Neural progenitor cell (in vitro differentiated cells): ENCODE measurements at regions not wholly inside any gene's neighbourhood (a gene's known extent, or its start where the extent isn't known, plus 50 kb on each side); places are given as distances from the start of the nearest gene placed in this dataset.
A peak's percentile ranks its signal among the peaks of the same experiment; 100 is the strongest.
"Not testable (repeated sequence)": the region's sequence is repeated elsewhere in the genome, so short reads cannot be mapped to it uniquely, and the experiment has no call there.

Experiments used
- DNase-seq: peaks from one replicate; pipeline ENCODE4 v3.0.0-alpha.2; 2016; ENCODE audit warnings: low spot score
- H2AFZ ChIP-seq: fragments of 200-600 bp; sonication (generic); replicated peaks from 2 replicates; pipeline ENCODE4 v1.6.1; 2016; ENCODE audit warnings: antibody characterized with exemption
- H3F3A ChIP-seq: fragments of 200-600 bp; sonication (generic); 2 replicates; pipeline ENCODE4 v1.6.1; 2016; ENCODE audit warnings: antibody characterized with exemption, low read depth
- H3K27ac ChIP-seq: fragments of 200-600 bp; sonication (generic); 2 replicates; pipeline ENCODE4 v1.5.1; 2016; ENCODE audit warnings: mild to moderate bottlenecking
- H3K27me3 ChIP-seq: fragments of 200-600 bp; sonication (generic); 2 replicates; pipeline ENCODE4 v1.6.1; 2016; ENCODE audit warnings: mild to moderate bottlenecking, moderate library complexity
- H3K36me3 ChIP-seq: fragments of 200-600 bp; sonication (generic); 2 replicates; pipeline ENCODE4 v1.5.1; 2016
- H3K4me1 ChIP-seq: fragments of 200-600 bp; sonication (generic); 2 replicates; pipeline ENCODE4 v1.6.1; 2016; ENCODE audit warnings: mixed run types
- H3K4me2 ChIP-seq: fragments of 200-600 bp; sonication (generic); 2 replicates; pipeline ENCODE4 v1.6.1; 2016
- H3K4me3 ChIP-seq: fragments of 200-600 bp; sonication (generic); 2 replicates; pipeline ENCODE4 v1.5.1; 2016
- H3K79me2 ChIP-seq: fragments of 200-600 bp; sonication (generic); 2 replicates; pipeline ENCODE4 v1.6.1; 2016; ENCODE audit warnings: low read depth
- H3K9ac ChIP-seq: fragments of 200-600 bp; sonication (generic); 2 replicates; pipeline ENCODE4 v1.6.1; 2016
- H3K9me3 ChIP-seq: fragments of 200-600 bp; sonication (generic); 2 replicates; pipeline ENCODE4 v1.5.1; 2016; ENCODE audit warnings: low read depth
- H4K20me1 ChIP-seq: fragments of 200-600 bp; sonication (generic); 2 replicates; pipeline ENCODE4 v1.6.1; 2016; ENCODE audit warnings: low read depth
- H3K27ac Mint-ChIP-seq: 3 replicates; pipeline ENCODE4 v1.8.0; 2021; ENCODE audit warnings: mixed read lengths
- H3K27me3 Mint-ChIP-seq: 2 replicates; pipeline ENCODE4 v1.8.0; 2022; ENCODE audit warnings: low read depth, mild to moderate bottlenecking, inconsistent platforms, moderate library complexity, mixed read lengths; ENCODE audit not compliant: insufficient read depth
- H3K36me3 Mint-ChIP-seq: 3 replicates; pipeline ENCODE4 v1.8.0; 2021; ENCODE audit warnings: mixed read lengths
- H3K4me1 Mint-ChIP-seq: 3 replicates; pipeline ENCODE4 v1.8.0; 2021; ENCODE audit warnings: mixed read lengths
- H3K4me3 Mint-ChIP-seq: 3 replicates; pipeline ENCODE4 v1.8.0; 2021; ENCODE audit warnings: mild to moderate bottlenecking, moderate library complexity, mixed read lengths
- H3K9me3 Mint-ChIP-seq: 3 replicates; pipeline ENCODE4 v1.8.0; 2020; ENCODE audit warnings: mixed read lengths
- EZH2 ChIP-seq: fragments of 200-600 bp; sonication (generic); IDR thresholded peaks from 2 replicates; pipeline ENCODE4 v1.6.1; 2017; ENCODE audit warnings: antibody characterized with exemption, mild to moderate bottlenecking, moderate library complexity
- EZH2phosphoT487 ChIP-seq: fragments of 200-600 bp; sonication (generic); IDR thresholded peaks from 2 replicates; pipeline ENCODE4 v1.6.1; 2017; ENCODE audit warnings: antibody characterized with exemption
- TF ChIP-seq, protein P1 (sequence below): fragments of 200-600 bp; sonication (generic); IDR thresholded peaks from 2 replicates; pipeline ENCODE4 v1.5.1; 2017; ENCODE audit warnings: antibody characterized with exemption, mild to moderate bottlenecking

DNA sequence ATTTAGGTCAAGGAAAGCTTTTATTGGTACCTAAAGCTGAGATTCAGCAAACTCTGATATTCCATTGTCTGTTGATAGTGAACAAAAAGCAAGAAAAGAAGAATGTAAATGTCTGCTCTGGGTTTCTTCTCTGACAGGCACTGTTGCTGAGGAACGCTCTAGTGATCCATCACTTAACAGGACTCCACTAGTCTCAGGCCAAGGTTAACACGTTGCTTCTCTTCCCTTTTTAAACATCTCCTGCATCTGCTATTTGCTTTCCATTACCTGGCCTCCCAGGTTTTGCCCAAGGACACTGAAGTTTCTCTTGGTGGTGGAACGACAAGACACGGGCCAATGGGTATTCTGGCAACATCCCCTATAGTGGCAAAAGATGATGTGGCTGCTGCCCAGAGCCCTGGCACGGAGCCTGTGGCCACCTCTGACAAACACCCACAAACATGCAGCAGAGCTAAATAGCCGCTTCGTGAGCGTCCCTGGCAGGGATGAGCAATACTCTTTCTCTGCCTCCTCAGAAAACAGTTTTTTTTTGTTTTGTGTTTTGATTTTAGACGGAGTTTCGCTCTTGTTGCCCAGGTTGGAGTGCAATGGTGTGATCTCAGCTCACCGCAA is 97.8 kb upstream of the AKAP13 start:
- Mint-ChIP-seq H3K4me3 (no peak overlapping the region), H3K27ac (no peak overlapping the region), H3K27me3 (no peaks in the 10 kb centered on the region), H3K9me3 (peaks cover 2% of the 10 kb centered on the region), H3K36me3 (no peaks in the 10 kb centered on the region), H3K4me1 (no peaks in the 10 kb centered on the region)
- Histone ChIP-seq H3K36me3 (no peaks in the 10 kb centered on the region), H3K27ac (no peak overlapping the region), H3K4me2 (no peak overlapping the region), H4K20me1 (no peaks in the 10 kb centered on the region), H3K79me2 (no peaks in the 10 kb centered on the region), H3K9me3 (no peaks in the 10 kb centered on the region), H3K4me1 (no peaks in the 10 kb centered on the region), H3K9ac (no peak overlapping the region), H2AFZ (no peak overlapping the region), H3F3A (no peaks in the 10 kb centered on the region), H3K27me3 (no peaks in the 10 kb centered on the region), H3K4me3 (no peak overlapping the region)
- DNase-seq = no peak
- TF ChIP-seq, protein P1, sequence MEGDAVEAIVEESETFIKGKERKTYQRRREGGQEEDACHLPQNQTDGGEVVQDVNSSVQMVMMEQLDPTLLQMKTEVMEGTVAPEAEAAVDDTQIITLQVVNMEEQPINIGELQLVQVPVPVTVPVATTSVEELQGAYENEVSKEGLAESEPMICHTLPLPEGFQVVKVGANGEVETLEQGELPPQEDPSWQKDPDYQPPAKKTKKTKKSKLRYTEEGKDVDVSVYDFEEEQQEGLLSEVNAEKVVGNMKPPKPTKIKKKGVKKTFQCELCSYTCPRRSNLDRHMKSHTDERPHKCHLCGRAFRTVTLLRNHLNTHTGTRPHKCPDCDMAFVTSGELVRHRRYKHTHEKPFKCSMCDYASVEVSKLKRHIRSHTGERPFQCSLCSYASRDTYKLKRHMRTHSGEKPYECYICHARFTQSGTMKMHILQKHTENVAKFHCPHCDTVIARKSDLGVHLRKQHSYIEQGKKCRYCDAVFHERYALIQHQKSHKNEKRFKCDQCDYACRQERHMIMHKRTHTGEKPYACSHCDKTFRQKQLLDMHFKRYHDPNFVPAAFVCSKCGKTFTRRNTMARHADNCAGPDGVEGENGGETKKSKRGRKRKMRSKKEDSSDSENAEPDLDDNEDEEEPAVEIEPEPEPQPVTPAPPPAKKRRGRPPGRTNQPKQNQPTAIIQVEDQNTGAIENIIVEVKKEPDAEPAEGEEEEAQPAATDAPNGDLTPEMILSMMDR = no peak
- TF ChIP-seq EZH2phosphoT487 = no peak
- no peak for TF ChIP-seq EZH2

DNA sequence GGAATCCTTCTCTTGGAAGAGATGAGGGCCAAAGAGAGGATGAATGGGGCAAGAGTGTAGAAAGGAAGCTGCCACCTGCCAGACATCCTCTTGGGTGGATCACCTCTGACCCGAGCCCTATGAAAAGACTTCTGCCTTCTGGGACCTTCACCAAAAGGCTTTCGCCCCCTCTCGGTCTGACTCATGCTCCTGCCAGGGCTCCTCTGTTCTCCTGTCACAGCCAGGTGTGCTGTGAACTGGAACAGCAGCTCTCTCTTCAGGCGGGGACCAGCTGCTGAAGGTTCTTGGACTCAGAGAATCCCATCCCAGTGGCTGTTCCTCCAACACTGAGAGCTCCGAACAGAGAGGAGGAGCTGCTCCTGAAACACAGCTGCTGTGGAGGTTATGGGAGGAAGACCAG is 96.6 kb upstream of the AKAP13 start:
- H2AFZ ChIP-seq, H3K36me3 ChIP-seq, H3K27me3 Mint-ChIP-seq, H4K20me1 ChIP-seq, H3K4me3 ChIP-seq, H3K36me3 Mint-ChIP-seq, H3K9ac ChIP-seq, H3K4me3 Mint-ChIP-seq, H3K27ac ChIP-seq, H3K4me1 Mint-ChIP-seq, DNase-seq, H3K9me3 ChIP-seq, H3F3A ChIP-seq, H3K27ac Mint-ChIP-seq, H3K27me3 ChIP-seq, H3K4me1 ChIP-seq, H3K9me3 Mint-ChIP-seq, H3K4me2 ChIP-seq, H3K79me2 ChIP-seq: not testable (repeated sequence)

DNA sequence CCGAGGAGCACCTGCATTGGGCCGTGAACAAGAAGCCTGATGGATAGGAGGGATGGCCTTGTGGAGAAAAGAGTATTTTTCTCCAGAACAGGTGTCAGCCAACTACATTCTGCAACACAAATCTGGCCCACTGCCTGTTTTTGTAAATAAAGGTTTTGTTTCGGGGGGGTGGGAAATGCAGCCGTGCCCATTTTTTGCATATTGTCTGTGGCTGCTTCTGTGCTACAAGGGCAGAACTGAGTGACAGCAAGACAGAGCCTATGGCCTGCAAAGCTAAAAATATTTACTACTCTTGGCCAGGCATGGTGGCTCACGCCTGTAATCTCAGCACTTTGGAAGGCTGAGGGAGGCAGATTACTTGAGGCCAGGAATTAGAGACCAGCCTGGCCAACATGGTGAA is 95.9 kb upstream of the AKAP13 start:
- Histone ChIP-seq H3K36me3 (no peaks in the 10 kb centered on the region), H3K27me3 (peaks cover 9% of the 10 kb centered on the region), H3F3A (no peaks in the 10 kb centered on the region), H3K27ac (no peak overlapping the region), H3K4me2 (no peak overlapping the region), H3K4me1 (no peaks in the 10 kb centered on the region), H3K9ac (no peak overlapping the region), H3K4me3 (no peak overlapping the region), H3K9me3 (no peaks in the 10 kb centered on the region), H4K20me1 (no peaks in the 10 kb centered on the region), H3K79me2 (no peaks in the 10 kb centered on the region), H2AFZ (no peak overlapping the region)
- Mint-ChIP-seq H3K27ac (no peak overlapping the region), H3K36me3 (no peaks in the 10 kb centered on the region), H3K9me3 (peaks cover 2% of the 10 kb centered on the region), H3K4me1 (no peaks in the 10 kb centered on the region), H3K27me3 (no peaks in the 10 kb centered on the region), H3K4me3 (no peak overlapping the region)
- TF ChIP-seq EZH2 (no peak), EZH2phosphoT487 (no peak)
- TF ChIP-seq, protein P1 = no peak
- no peak for DNase-seq

DNA sequence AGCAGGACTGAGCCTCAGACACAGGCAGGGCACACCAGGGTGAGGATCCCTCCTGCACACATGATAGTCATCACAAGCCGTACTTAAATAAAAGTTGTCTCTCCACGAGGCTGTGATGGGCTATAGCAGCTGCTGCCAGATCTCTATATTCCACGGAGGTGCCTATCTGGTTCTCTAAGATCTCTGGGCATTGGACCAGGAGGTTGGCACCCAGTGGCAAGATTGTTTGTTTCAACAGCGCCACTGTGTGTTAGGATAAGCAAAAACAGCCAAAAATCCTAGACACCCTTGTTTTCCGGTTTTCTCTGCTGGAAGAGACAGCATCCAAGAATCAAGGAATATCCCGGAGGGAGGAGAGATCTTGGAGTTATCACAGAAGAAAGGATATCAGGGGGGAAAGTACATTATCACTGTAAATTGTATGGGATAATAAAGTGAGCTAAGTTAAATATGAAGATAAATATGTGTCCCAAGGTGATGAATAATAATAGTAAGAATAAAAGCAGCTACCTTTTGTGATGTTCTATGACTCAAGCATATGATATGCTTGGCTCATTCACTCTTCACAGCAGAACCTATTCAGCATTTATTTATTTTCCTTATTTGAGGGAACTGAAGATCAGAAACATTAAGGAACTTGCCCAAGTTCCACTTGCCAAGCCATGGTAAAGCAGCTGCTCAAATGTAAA is 90.6 kb upstream of the AKAP13 start:
- Mint-ChIP-seq H3K4me3 (no peak overlapping the region), H3K27me3 (peaks cover 5% of the 10 kb centered on the region), H3K36me3 (no peaks in the 10 kb centered on the region), H3K9me3 (no peaks in the 10 kb centered on the region), H3K27ac (no peak overlapping the region), H3K4me1 (peaks cover 2% of the 10 kb centered on the region)
- Histone ChIP-seq H3K27ac (no peak overlapping the region), H2AFZ (no peak overlapping the region), H3K36me3 (no peaks in the 10 kb centered on the region), H3K9me3 (no peaks in the 10 kb centered on the region), H3K27me3 (peaks cover 18% of the 10 kb centered on the region), H4K20me1 (no peaks in the 10 kb centered on the region), H3K4me2 (no peak overlapping the region), H3K9ac (no peak overlapping the region), H3K4me3 (no peak overlapping the region), H3K79me2 (no peaks in the 10 kb centered on the region), H3K4me1 (no peaks in the 10 kb centered on the region), H3F3A (no peaks in the 10 kb centered on the region)
- TF ChIP-seq EZH2 = no peak
- TF ChIP-seq, protein P1 = peak; percentile 67
- no peak for TF ChIP-seq EZH2phosphoT487
- DNase-seq = peak; percentile 54

DNA sequence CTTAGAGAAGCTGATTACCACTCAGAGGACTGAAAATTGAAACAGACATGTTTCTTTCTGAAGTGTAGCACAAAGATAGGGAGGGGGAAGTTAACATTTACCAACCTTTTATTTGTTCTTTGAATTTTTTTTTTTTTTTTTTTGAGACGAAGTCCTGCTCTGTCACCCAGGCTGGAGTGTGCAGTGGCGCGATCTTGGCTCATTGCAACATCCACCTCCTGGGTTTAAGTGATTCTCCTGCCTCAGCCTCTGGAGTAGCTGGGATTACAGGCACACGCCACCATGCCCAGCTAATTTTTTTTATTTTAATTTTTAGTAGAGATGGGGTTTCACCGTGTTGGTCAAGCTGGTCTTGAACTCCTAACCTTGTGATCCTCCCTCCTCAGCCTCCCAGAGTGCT is 87.8 kb upstream of the AKAP13 start:
- H3K4me3 Mint-ChIP-seq, H3K27ac Mint-ChIP-seq, H3K4me2 ChIP-seq, H3K9ac ChIP-seq, H3K9me3 ChIP-seq, H3K79me2 ChIP-seq, H4K20me1 ChIP-seq, H3K4me1 ChIP-seq, H3F3A ChIP-seq, H3K4me3 ChIP-seq, H3K27ac ChIP-seq, H2AFZ ChIP-seq, H3K36me3 Mint-ChIP-seq, DNase-seq, H3K36me3 ChIP-seq, H3K27me3 Mint-ChIP-seq, H3K9me3 Mint-ChIP-seq: not testable (repeated sequence)
- H3K4me1 Mint-ChIP-seq = peaks cover 17% of the 10 kb centered on the region
- H3K27me3 ChIP-seq = peaks cover 18% of the 10 kb centered on the region
